Fibroblast of villous mesenchyme (primary cell): ENCODE measurements at regions not wholly inside any gene's neighbourhood (a gene's known extent, or its start where the extent isn't known, plus 50 kb on each side); places are given as distances from the start of the nearest gene placed in this dataset.

Experiments used
- DNase-seq: peaks from one replicate; pipeline ENCODE4 v3.0.0-alpha.2; 2010; ENCODE audit warnings: low read depth
- H3K4me3 ChIP-seq: 2 replicates; pipeline ENCODE4 v1.5.1; 2011; ENCODE audit warnings: low read depth, mild to moderate bottlenecking, low read length
- CTCF ChIP-seq: IDR thresholded peaks from 2 replicates; pipeline ENCODE4 v1.5.1; 2012; ENCODE audit warnings: low read depth, mild to moderate bottlenecking, low read length; ENCODE audit not compliant: insufficient read depth

- no peak overlapping the region for H3K4me3 ChIP-seq
- no peak for TF ChIP-seq CTCF
- DNase-seq: no peak
Measured at GRCh38 chr6:1188199-1188598, 123.7 kb upstream of the FOXQ1 start.

GRCh38 chr6:1187293-1188131 lies 124.4 kb upstream of the FOXQ1 start:
- DNase-seq: no peak
- H3K4me3 ChIP-seq: no peak overlapping the region
- TF ChIP-seq CTCF: no peak

GRCh38 chr6:1184318-1184717 lies 127.6 kb upstream of the FOXQ1 start:
- no peak for DNase-seq
- no peak overlapping the region for H3K4me3 ChIP-seq

GRCh38 chr6:1182722-1183521 lies 129.0 kb upstream of the FOXQ1 start:
- no peak for DNase-seq
- TF ChIP-seq CTCF: no peak
- H3K4me3 ChIP-seq: no peak overlapping the region

More at GRCh38 chr6:1184318-1184717, 127.6 kb upstream of the FOXQ1 start:
- TF ChIP-seq CTCF: no peak

- no peak overlapping the region for H3K4me3 ChIP-seq
- no peak for TF ChIP-seq CTCF
- no peak for DNase-seq
Measured at GRCh38 chr6:1181939-1182605, 129.8 kb upstream of the FOXQ1 start.

- no peak for TF ChIP-seq CTCF
- DNase-seq: no peak
Measured at GRCh38 chr6:1179571-1180459, 132.1 kb upstream of the FOXQ1 start.

More at GRCh38 chr6:1179571-1180459, 132.1 kb upstream of the FOXQ1 start:
- no peak overlapping the region for H3K4me3 ChIP-seq
